HG03558 (cell line): ENCODE measurements at regions not wholly inside any gene's neighbourhood (a gene's known extent, or its start where the extent isn't known, plus 50 kb on each side); places are given as distances from the start of the nearest gene placed in this dataset.
"Not testable (repeated sequence)": the region's sequence is repeated elsewhere in the genome, so short reads cannot be mapped to it uniquely, and the experiment has no call there.

Experiments used
- ATAC-seq: cut with Tn5 transposase; IDR thresholded peaks from one replicate; pipeline ENCODE4 v1.9.1; 2021; ENCODE audit warnings: moderate number of reproducible peaks; ENCODE audit not compliant: unreplicated experiment; ENCODE audit errors: extremely low read depth

DNA sequence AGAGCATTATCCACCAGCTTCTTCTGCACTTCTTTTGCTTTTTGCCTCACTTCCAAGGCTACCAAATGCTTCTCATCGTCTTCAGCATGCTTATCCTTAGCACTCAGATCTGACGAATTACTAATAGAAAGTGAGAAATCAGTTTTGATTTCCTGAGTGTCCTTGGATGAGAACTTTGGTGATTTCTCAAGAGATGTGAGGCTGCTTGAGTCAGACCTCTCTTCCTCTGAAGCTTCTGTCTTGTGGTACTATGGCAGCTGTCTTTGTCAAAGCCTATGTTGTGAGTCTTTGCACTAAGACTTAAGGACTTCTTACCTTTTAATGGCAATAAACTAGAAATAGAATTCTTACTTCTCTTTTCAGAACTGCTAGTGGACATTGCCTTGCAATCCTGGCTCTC lies 169.9 kb downstream of the CPE start:
- no peak for ATAC-seq

DNA sequence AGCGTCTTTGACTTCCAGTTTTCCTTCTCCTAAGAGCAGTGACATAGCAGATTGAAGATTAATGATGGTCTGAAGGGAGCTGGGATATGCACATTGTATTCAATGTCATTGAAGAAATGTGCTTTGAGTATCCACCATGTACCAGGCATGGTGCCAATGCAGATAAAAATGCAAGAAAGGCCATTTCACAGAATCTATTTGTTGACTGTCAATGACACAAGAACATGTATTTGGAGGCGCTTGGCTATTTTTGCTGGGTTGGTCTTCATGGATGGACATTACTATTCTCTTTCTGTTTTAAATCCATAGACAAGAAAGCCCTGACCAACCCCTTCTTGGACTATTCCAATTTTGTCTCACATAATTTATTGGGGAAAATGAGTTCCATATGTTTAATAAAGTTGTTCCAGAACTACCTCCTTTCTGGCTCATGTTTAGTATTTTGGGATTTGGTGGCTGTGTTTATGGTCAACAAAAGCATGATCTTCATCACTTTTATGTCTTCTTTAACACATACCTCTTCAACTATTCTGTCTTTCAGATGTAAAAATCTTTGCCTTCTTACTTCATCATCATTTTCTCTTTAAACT lies 174.5 kb downstream of the CPE start:
- ATAC-seq, result no peak

DNA sequence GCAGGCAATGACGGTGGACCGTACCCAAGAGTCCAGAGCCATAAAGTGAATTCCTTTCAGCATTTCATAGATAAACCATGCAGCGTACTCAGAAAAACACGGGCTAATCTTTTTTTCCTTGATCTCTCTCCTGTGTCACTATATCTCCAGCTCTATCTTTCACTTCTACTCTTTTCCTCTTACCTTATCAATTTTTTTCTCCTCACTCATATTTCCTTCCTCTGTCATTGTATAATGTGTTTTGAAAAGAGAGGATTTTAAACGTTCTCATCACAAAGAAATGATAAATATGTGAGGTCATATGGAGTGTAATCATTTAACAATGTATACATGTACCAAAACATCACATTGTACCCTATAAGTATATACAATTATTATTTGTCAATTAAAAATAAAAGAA lies 176.5 kb downstream of the CPE start:
- ATAC-seq, result no peak

GRCh38 chr4:165556383-165556782 lies 177.6 kb downstream of the CPE start:
- ATAC-seq, result no peak

GRCh38 chr4:165560941-165561340 lies 182.1 kb downstream of the CPE start:
- no peak for ATAC-seq

- no peak for ATAC-seq
Measured at GRCh38 chr4:165563851-165564250, 185.0 kb downstream of the CPE start.

GRCh38 chr4:165569031-165569430 lies 190.2 kb downstream of the CPE start:
- ATAC-seq, result no peak

DNA sequence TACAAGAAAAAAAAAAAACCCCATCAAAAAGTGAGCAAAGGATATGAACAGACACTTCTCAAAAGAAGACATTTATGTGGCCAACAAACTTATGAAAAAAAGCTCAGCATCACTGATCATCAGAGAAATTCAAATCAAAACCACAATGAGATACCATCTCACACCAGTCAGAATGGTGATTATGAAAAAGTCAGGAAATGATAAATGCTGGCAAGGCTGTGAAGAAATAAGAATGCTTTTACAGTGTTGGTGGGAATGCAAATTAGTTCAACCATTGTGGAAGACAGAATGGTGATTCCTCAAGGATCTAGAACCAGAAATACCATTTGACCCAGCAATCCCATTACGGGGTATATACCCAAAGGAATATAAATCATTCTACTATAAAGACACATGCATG lies 192.7 kb downstream of the CPE start:
- not testable (repeated sequence) for ATAC-seq

DNA sequence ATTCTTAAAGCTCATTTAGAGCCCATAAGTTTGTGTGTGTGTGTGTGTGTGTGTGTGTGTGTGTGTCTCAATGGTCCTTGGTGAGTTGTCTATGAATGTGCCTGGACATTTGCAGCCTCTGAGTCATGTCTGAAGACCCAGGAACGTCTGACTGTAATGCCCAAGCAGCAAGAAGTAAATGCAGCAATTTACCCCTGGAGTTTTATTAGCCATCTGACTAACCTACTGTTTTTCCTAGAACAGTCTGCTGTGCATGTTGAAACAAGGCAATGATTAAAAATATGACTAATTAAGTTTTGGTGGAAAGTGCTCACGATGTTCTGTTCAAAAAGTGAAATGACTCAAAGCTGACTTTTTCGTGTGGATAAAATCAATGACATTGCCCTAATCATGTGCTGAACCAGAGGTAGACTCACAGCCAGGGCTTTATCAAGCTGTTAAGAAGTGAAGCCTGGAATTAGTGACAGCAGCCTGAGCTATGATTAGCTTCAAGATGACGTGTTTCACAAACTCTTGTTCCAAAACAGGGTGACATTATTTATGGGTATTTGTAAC lies 201.6 kb downstream of the CPE start:
- no peak for ATAC-seq

DNA sequence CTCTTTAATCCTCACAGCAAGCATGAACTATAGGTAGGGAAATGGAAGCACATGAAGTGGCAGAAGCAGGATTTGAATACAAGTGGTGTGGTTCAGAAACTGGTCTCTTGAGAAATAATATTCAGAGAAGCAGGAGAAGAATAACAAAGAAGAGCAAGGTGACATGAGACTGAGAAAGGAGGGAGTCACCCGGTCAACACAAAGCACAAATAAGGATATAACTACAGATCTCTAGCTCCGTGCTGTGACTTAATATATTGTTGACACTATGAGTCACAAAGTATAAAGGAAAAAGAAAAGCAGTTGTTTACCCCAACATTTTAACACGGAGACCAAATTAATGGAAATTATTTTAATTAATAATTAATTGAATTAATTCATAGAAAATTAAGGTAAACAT lies 204.5 kb downstream of the CPE start:
- ATAC-seq, result no peak

DNA sequence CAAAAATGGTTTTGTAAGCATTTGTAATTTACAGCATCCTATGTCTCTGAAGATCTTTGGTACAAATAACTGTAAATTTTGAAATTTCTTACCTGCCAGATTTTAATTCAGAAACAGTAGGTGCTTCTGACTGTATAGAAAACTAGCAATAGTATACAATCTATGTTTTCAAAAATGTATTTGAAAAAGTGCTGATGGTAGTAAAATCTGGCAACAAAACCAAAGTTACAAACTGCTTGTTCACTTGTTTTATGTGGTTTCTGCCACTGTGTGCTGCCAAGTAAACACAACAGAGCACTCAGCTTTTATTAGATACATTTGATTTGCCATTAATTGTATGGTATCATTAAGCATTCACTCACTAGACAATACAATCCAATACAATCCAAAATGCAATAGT lies 206.1 kb downstream of the CPE start:
- no peak for ATAC-seq

DNA sequence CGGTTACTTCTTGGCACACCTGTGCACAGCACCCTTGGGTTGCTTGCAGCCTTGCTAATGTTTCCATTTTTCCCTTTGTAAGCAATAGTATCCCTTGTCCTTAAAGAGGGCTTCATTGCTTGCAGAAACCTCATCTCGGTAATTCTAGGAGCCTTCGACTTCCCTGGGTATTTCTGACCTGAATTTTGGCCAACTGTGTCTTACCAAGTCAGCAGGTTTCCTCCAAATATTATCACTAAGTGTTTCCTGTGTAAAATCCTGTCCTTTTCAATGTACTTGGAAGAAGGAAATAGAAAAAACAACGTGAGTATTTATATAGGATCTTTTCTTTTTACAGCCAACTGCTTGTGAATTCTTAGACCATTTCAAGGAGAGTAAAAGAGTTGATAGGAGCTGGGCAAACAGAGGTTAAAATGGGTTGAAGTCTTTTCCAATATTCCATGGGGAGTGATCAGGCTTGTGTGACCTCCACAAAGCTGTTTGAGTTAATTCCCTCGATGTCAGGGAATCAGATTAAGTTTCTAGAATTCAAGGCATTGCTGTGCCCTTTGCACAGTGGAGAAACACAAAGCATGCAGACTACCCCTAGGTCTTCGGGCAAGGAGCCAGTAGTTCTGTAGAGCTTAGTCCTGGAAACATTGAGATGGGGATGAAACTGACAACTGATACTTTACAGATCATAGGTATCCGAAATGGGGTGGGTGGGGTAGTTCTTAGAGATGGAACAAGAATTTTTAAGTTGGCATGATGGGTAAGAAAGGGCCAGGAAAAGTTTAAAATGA lies 209.9 kb downstream of the CPE start:
- no peak for ATAC-seq

GRCh38 chr4:165592386-165592785 lies 213.6 kb downstream of the CPE start:
- no peak for ATAC-seq

DNA sequence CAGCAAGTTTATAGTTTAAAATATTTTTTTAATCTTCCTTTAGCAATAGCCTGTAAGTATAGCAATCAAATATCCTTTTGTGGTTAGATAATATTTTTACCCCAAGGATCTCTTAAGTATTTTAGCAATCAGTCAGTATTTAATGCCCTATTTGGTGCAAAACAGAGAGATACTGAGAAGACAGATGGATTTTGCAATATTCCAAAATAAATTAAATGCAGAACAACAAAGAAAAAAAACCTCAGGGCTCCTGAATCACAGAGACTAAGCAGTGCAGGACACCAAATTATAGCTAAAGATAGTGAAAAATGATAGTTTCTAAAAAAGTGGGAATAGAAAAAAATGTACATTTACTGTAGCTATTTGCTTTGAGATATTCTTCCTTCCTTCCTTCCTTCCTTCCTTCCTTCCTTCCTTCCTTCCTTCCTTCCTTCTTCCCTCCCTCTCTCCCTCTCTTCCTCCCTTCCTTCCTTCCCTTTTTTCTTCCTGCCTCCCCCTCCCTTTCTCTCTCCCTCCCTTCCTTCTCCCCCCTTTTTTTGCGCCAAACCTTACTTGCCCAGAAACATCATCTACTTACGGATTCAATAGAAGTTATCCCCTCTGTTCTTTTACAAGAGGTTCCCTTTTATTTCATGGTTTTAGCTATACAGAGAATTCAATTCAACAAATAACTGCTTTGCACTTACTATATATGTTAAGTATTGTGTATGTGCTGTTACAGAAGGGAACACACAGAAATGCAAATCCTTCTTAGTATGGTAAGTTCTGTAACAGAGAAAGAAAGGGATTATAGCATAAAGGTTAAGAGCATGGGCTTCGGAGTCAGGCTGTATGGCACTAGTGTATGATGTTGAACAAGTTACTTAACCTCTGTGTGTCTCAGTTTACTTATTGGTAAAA lies 219.0 kb downstream of the CPE start:
- ATAC-seq, result no peak

GRCh38 chr4:165600959-165601683 lies 222.3 kb downstream of the CPE start:
- ATAC-seq, result no peak

DNA sequence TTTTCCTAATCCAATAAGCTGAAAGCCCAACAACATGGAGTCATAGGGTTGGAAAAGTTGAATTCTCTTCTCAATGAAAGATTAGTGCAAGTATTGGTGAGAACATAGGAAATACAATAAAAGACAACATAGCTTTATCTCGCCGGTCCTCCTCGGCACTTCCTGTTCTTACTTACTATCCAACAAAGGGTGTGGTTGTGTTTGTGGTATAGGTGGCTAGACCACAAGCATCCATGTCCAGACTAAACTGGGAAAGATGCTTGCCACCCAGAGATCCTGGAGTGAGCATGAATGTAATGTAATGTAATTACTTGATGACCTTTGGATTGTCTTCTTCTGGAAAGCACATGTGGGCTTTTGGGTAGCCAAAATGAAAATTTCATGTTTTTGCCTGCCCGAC lies 223.8 kb downstream of the CPE start:
- no peak for ATAC-seq

DNA sequence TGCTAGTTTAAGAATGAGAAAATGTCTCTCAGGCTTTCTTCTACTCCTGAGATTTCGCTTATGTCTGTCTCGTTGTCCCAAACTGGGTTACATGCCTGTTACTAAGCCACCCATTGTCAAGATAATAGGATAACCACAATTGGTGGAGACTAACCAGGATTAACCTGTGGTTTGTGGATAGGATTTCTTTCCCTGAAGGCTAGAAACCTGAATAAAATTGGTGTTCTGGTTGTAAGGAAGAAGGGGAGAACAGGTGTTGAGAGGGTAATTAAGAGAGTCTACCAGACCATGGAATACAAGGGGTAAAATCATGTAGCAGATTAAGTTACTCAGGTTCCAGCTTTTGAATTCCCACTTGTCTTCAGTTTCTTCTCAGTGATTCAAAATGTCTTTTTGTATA lies 225.4 kb downstream of the CPE start:
- ATAC-seq, result no peak

DNA sequence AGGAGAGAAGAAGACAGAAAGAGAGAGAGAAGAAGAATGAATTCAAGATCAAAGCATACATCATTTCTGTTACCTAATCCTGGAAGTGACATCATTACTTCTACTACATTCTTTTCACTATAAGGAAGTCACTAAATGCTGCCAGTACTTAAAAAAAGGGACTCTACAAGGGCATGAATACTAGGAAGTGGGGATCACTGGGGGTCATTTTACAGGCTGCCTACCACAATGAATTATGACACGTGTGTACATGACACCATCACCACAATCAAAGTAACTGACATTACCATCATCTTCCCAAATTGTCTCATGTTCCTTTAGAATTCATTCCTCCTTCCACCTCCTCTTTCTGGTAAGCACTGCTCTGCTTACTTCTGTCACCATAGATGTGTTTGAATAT lies 227.0 kb downstream of the CPE start:
- ATAC-seq, result no peak

DNA sequence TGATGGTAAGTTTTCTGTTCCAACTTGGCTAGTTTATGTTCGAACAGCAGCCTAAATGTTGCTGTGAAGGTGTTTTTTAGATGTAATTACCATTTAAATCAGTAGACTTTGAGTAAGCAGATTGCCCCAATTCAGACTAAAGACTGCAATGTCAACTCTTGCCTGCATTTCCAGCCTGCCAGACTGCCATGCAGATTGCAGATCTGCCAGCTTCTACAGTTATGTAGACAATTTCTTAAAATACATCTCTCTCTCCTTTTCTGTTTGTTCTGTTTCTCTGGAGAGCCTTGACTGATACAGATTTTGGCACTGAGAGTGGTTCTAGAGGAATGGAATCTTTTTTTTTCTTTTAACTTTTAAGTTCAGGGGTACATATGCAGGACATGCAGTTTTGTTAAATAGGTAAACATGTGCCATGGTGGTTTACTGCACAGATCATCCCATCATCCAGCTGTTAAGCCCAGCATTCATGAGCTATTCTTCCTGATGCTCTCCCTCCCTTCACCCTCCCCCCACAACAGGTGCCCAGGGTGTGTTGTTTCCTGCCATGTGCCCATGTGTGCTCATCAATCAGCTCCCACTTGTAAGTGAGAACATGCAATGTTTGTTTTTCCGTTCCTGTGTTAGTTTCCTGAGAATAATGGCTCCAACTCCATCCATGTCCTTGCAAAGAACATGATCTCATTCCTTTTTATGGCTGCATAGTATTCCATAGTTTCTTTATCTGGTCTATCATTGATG lies 227.8 kb downstream of the CPE start:
- ATAC-seq, result no peak

DNA sequence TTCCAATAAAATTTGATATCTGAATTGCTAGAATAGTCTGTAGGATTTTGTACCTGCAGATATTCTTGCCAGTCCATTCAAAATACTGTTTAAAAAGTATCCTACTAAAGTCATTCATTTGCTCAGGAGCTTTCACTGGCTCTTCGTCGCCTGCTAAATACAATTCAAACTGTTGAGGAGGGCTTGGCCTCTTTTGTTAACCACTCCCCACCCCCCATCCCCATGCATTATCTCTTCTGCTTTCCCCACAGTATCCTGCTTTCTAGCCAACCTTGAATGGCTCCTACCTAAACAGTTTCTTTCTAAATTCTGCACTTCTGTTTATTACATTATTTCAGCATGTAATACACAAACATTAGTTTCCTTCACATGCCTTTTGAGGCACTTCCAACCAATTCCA lies 230.8 kb downstream of the CPE start:
- ATAC-seq, result no peak
